ENCODE measurements at regions not wholly inside any gene's neighbourhood (a gene's known extent, or its start where the extent isn't known, plus 50 kb on each side); places are given as distances from the start of the nearest gene placed in this dataset.

GRCh38 chr13:91174886-91175501, 172.5 kb upstream of the MIR17HG start:
- DNase-seq, result no peak

DNA sequence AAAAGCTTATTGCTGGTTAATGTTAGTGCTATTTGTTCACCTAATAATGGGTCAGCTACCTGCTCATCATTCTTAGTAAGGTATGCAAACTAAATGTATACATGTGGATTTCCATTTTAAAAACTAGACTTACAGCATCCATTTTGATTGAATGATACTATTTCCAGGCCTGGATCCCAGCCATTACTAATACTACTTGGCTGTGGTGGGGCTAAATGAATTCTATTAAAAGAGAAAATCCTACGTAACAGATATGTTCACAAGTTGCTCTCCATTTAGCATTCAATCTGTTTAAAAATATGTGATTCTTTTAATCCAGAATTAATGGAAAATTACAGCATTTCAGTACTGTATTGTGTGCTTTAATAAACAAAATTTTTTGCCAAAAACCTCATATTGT, 169.4 kb upstream of the MIR17HG start:
- no peak for DNase-seq

DNA sequence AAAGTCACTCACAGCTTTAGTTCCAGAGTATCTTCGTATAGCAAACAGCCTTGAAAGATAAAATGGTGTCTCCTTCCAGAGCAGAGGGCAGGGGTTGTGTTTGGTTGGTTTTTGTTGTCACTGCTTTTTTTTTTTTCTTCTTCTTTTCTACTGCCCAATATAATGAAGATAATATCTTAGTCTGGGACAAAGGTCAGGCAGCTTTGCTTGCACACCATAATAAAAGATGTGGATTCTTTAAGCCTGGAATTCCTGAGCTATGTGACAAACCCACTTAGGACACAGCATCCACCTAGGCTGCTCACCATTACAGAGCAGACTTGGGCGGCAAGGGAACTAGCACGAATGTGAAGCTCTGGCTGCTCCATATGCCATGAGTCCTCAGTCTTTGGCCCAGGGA, 165.6 kb upstream of the MIR17HG start:
- no peak for DNase-seq

DNA sequence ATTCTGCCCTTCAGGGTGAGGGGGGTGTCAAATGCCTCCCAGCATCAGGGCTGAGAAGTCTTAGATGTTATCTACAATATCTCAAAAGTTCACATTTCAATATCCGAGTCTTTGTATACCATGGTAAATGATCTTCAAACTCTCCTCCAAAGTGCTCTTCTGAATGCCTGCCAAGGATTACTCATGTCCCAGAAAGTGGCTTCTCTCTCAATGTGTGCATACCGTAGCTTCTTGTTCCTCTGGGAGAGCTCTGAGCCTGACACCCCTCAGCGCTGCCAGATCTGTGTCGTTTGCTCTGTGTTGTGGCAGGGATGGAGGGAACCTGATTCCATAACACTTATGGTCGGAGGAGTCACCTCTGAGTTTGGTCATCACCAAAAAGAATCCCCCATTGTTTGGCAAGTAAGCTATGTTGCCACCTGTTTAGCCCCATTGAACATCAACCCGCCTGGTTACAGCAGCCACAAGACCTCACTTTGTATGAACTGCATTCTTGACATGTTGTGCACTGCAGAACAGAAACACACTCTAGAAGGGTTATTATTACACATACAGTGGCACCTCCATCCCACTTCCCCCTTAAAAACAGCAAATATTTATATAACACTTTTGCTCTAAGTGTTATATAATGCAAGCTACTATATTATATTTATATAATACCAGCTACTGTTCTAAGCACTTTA, 163.1 kb upstream of the MIR17HG start:
- no peak for DNase-seq

DNA sequence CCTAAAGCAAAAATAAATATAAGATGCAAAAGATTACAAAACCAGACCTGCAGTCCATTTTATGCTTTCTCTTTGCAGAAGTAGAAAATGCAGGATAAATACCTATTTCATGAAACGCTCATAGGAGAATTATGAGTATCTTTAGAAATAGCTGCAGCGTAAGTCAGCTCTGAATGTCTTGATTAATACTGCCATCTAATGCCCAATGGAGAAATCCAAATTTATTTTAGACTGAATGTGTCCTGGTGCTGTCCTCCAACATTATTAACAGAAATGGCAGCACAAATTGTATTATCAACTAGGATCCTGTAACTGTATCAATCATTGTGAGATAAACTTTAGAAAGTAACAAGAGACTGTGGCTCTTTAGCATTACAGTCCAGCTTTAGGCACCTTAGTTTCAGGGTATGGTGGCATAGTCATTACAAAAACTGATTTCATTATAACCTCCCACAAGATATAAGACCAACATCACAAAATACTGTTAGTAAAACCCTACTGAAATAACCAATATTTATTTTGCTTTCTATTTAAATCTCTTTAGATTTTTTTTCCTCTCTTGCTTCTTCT, 162.1 kb upstream of the MIR17HG start:
- DNase-seq, result no peak

DNA sequence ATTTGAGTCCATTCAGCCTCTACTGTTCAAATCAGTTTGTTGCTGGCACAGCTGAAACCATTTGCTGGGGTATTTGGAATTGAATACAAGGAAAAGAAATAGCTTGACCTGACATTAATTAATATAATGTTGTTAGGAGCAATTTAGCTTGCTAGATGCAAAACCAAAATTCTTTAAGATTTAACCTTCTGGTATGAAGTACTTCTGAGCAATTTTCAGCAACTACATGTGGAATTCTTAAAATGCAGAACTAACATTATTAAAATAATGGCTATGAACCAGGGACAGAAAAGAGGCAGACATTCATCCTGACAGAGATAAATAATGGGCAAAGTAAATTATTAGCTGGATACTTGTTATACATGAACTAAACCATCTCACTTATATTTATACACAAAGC, 160.0 kb upstream of the MIR17HG start:
- no peak for DNase-seq

DNA sequence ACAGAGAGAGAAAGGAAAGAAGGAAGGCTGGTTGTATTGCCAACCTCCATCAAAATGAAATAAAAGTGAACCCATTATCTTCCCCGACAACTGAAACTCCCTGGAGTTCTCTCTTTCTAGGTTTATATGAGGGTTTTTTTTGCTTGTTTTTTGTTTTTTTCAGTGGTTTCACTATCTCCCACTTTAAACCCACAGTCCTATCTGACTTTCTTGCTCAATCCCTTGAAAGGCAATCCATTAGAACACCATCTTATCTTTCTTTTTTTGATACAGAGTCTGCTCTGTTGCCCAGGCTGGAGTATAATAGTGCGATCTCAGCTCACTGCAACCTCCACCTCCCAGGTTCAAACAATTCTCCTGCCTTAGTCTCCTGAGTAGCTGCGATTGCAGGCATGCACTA, 158.0 kb upstream of the MIR17HG start:
- DNase-seq, result no peak

DNA sequence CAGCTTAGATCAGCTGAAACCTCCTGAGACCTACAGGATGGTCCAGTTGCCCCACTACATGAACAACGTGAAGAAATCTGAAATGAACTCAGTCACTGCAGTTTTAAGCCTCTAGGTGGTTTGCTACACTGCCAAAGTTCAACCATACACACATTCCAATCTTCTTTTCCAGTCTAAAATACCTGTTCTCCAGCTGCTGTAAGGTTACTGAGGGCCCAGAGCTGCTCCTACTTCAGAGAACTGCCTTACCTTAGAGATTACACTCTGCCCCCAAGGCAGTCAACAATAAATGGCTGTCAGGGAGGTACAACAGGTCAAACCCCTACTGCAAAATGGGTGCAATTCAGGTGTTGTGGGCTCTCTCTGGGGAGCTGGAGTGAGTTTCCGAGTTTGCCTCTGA, 154.1 kb upstream of the MIR17HG start:
- no peak for DNase-seq

GRCh38 chr13:91195789-91196188, 151.7 kb upstream of the MIR17HG start:
- DNase-seq, result no peak

- no peak for DNase-seq
Measured at GRCh38 chr13:91196958-91197357, 150.5 kb upstream of the MIR17HG start.

DNA sequence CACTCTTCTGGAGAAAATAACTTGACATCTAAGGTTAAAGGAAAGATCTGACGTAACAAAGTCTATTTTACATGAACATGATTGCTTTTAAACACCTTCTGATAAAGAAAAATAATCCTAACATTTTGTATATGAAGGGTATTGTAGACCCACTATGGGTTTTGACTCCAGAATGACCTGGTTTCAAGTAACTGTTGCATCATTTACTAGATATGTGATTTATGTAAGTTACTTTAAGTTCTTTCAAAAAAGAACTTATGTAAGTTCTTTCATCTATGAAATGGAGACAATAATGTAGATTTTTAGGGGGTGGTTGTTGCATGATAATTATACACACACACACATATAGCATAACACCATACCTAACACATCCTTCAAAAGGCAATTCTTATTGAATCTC, 147.6 kb upstream of the MIR17HG start:
- no peak for DNase-seq

- no peak for DNase-seq
Measured at GRCh38 chr13:91200486-91200885, 147.0 kb upstream of the MIR17HG start.

GRCh38 chr13:91203430-91203829, 144.1 kb upstream of the MIR17HG start:
- DNase-seq, result no peak

- DNase-seq, result no peak
Measured at GRCh38 chr13:91207261-91207660, 140.2 kb upstream of the MIR17HG start.

DNA sequence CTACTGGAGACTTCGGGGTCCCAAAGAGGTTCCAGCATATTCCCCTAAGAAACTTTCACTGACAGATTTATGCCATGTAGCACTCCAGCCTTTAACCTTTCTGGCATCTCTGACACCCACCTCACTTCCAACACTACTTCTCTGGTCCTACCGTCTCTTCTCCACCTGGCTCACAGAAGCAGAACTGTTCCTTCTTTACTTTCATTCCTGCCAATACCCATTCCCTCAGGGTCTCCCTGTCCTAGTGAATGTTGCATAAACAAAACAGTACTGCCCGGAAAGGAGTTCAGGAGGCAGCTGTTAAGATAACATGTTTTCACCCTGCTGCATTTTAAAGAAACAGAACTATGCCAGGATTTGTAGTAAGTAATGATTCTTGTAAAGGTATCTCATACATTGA, 136.0 kb upstream of the MIR17HG start:
- no peak for DNase-seq

- DNase-seq, result no peak
Measured at GRCh38 chr13:91212231-91212630, 135.3 kb upstream of the MIR17HG start.

- DNase-seq, result no peak
Measured at GRCh38 chr13:91214031-91214430, 133.5 kb upstream of the MIR17HG start.

DNA sequence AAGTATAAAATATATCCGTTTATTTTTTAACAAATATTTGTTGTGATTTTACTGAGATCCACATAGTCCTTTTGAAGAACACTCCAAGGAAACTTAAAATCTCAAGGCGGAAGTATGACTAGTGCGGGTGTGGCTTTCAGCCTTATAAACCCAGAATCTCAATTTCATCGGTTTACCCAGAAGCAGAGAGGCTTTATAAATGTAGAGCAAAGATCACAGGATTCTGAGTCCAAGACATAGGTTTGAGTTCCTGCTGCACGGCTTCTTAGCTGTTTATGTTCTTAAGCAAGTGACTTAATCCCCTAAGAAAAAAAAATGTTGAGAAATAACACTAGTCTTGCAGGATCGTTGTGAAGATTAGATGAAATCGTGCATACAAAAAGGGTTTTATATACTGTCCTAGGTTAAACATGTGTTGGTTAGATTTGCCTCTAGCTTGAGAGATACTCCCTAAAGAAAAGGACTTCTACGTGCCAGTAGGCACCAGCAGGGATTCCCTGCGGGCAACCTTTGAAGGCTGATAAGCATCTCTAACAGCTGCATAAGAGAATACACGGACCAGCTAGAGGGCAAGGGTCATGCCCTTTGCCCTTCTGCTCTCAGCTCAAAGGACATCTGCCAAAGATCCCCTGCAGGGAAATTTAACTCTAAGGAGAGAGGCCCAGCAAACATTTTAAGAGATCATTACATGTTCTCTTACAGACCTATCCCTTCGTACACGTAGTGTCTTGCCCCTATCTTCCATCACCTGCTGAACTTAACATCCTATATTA, 130.4 kb upstream of the MIR17HG start:
- DNase-seq, result no peak

DNA sequence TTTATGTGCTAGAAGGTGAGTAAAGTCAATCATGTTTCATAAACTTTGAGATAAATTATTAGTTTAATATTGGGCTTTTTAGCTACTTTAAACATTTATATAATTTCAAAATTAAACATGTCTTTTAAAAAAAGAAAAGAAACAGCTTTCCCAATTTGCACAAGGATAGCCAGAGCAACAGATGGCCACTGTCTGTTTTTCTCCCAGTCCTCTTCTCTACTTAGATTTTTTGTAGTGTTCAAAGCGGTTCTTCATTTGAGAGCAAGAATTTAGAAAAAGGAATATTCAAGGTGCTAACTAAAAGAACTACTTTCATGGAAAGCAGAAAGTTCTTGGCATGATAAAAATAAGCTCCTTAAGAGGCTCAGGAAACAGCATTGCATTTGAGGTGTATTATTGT, 128.3 kb upstream of the MIR17HG start:
- no peak for DNase-seq

- no peak for DNase-seq
Measured at GRCh38 chr13:91220872-91221271, 126.6 kb upstream of the MIR17HG start.

DNA sequence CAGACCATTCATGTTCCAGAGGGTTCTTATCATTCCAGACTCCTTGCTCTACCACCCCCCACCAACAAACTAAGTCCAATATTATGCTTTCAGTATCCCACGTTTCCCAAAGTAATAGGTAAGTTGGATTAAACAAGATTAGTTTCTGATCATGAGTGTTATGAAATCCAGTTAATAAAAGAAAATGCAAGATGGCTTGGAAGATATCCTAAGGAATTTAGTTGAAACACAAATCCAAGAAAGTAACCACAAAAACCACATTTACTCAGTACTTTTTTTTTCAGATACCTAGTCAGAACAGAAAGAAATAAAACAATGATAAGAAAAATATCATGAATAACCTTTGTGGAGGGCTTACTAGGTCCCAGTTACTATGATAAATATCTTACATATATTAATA, 119.4 kb upstream of the MIR17HG start:
- DNase-seq, result no peak

- DNase-seq, result no peak
Measured at GRCh38 chr13:91228940-91229339, 118.5 kb upstream of the MIR17HG start.

DNA sequence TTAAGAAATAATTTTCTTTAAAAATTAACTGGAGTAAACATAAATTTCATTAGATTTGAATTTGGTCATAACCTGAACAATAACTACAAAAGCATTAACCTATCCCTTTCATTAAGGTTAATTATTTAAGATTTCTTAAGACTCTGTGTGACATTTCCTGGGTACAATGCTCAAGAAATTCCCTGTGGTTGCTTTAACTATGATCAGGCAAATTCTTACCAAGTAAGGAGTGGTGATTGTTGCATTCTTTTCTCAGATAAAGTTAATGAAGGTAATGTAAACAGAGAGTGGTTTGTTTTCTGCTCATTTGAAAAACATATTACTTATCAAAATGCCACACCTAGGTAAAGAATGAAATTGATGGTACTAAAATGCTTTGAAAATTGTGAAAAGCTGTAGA, 114.8 kb upstream of the MIR17HG start:
- no peak for DNase-seq

GRCh38 chr13:91233291-91233690, 114.2 kb upstream of the MIR17HG start:
- DNase-seq, result no peak

Data from NCI-H1092 (cell line).